Right atrium auricular region (tissue), 2 donors: ENCODE measurements at regions not wholly inside any gene's neighbourhood (a gene's known extent, or its start where the extent isn't known, plus 50 kb on each side); places are given as distances from the start of the nearest gene placed in this dataset.

Experiments used
- DNase-seq: peaks from one replicate; pipeline ENCODE4 v3.0.0-alpha.2; 2019; ENCODE audit warnings: low spot score
- H3K27ac ChIP-seq, 2 donors: fragments of 200-600 bp; sonication (generic); 1 replicate in 1 of 2; 2 replicates in 1 of 2; pipeline ENCODE4 v1.5.1; 2016 to 2019
- H3K27me3 ChIP-seq, 2 donors: fragments of 200-600 bp; sonication (generic); one replicate each; pipeline versions ENCODE4 v1.5.1 to v1.6.0; 2017 to 2019
- H3K36me3 ChIP-seq: fragments of 200-600 bp; sonication (generic); one replicate; pipeline ENCODE4 v1.5.1; 2016
- H3K4me1 ChIP-seq, 2 donors: fragments of 200-600 bp; sonication (generic); one replicate each; pipeline versions ENCODE4 v1.5.1 to v1.6.0; 2017 to 2019
- H3K4me3 ChIP-seq, 2 donors: fragments of 200-600 bp; sonication (generic); 1 replicate in 1 of 2; 2 replicates in 1 of 2; pipeline ENCODE4 v1.5.1; 2017 to 2019; ENCODE audit warnings: mild to moderate bottlenecking in 1 of 2, moderate library complexity in 1 of 2
- H3K9me3 ChIP-seq, 2 donors: fragments of 200-600 bp; sonication (generic); one replicate each; pipeline ENCODE4 v1.5.1; 2019
- CTCF ChIP-seq, 2 donors: fragments of 200-600 bp; sonication (generic); IDR thresholded peaks; one replicate each; pipeline ENCODE4 v1.5.1; 2019; ENCODE audit warnings: antibody characterized with exemption in 2 of 2

GRCh38 chr21:41594268-41594667 is 86.3 kb upstream of the TMPRSS2 start:
- Histone ChIP-seq H3K27ac (no peak overlapping the region), H3K4me1 (no peaks in the 10 kb centered on the region), H3K27me3 (no peaks in the 10 kb centered on the region), H3K4me3 (no peak overlapping the region), H3K9me3 (no peaks in the 10 kb centered on the region), H3K36me3 (no peaks in the 10 kb centered on the region)
- no peak for TF ChIP-seq CTCF (IDR thresholded peaks at IDR 0.05)
- no peak for DNase-seq

GRCh38 chr21:41593760-41594138 is 85.8 kb upstream of the TMPRSS2 start:
- Histone ChIP-seq H3K4me1 (no peaks in the 10 kb centered on the region), H3K27ac (no peak overlapping the region), H3K27me3 (no peaks in the 10 kb centered on the region), H3K9me3 (no peaks in the 10 kb centered on the region), H3K4me3 (no peak overlapping the region), H3K36me3 (no peaks in the 10 kb centered on the region)
- no peak for DNase-seq
- TF ChIP-seq CTCF (IDR thresholded peaks at IDR 0.05): no peak

- no peak for TF ChIP-seq CTCF (IDR thresholded peaks at IDR 0.05)
- no peaks in the 10 kb centered on the region for H3K4me1 ChIP-seq
- no peak overlapping the region for H3K4me3 ChIP-seq
- H3K27me3 ChIP-seq: no peaks in the 10 kb centered on the region
- H3K9me3 ChIP-seq: no peaks in the 10 kb centered on the region
- no peak overlapping the region for H3K27ac ChIP-seq
- DNase-seq: no peak
- no peaks in the 10 kb centered on the region for H3K36me3 ChIP-seq
These were observed 85.2 kb upstream of the TMPRSS2 start for GRCh38 chr21:41593051-41593759.

- no peak overlapping the region for H3K4me3 ChIP-seq
- H3K4me1 ChIP-seq: no peaks in the 10 kb centered on the region
- H3K27ac ChIP-seq: no peak overlapping the region
- peaks cover 0 to 6% of the 10 kb centered on the region in 2 donors for H3K9me3 ChIP-seq
- no peaks in the 10 kb centered on the region for H3K36me3 ChIP-seq
- no peak for DNase-seq
- H3K27me3 ChIP-seq: no peaks in the 10 kb centered on the region
- no peak for TF ChIP-seq CTCF (IDR thresholded peaks at IDR 0.05)
These were observed 81.7 kb upstream of the TMPRSS2 start for GRCh38 chr21:41589620-41590175.

- H3K27ac ChIP-seq: no peak overlapping the region
- H3K4me1 ChIP-seq: no peaks in the 10 kb centered on the region
- H3K4me3 ChIP-seq: no peak overlapping the region
- no peaks in the 10 kb centered on the region for H3K27me3 ChIP-seq
- H3K36me3 ChIP-seq: no peaks in the 10 kb centered on the region
- no peak for TF ChIP-seq CTCF (IDR thresholded peaks at IDR 0.05)
- H3K9me3 ChIP-seq: peaks cover 0 to 6% of the 10 kb centered on the region in 2 donors
- DNase-seq: no peak
These were observed 81.2 kb upstream of the TMPRSS2 start for GRCh38 chr21:41589131-41589530.
